Stimulated activated CD4-positive, alpha-beta T cell treated with anti-CD3 and anti-CD28 coated beads, Interleukin-15, amount 100 ng/mL, for 1 hour (primary cell): ENCODE measurements at regions not wholly inside any gene's neighbourhood (a gene's known extent, or its start where the extent isn't known, plus 50 kb on each side); places are given as distances from the start of the nearest gene placed in this dataset.

Experiments used
- DNase-seq, 2 donors: peaks; one replicate each; pipeline ENCODE4 v3.0.0-alpha.2; 2020; ENCODE audit warnings: low read depth in 1 of 2, low spot score in 1 of 2

GRCh38 chr20:41678799-41679198 is 60.6 kb upstream of the CHD6 start:
- DNase-seq, result no peak

DNA sequence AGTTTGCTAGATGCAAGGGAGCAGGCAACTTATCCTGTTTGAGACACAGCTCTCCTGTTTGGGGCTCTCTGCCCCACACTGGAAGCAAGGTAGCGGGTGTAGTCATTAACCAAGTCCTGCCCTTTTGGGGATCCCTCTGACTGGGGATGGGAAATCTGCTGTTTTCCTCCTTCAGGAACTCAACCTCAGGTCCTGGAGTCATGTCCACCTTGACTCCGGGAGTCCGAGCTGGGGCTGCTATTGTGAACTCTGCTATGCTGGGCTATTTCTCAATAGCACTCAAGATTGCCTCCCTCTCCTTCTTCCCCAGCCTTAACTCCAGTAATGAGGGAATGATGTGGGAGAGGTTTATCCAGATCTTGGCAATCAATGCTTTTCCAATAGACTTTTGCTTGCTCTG is 54.1 kb upstream of the CHD6 start:
- DNase-seq, result no peak

GRCh38 chr20:41671143-41671542 is 53.0 kb upstream of the CHD6 start:
- DNase-seq, result no peak

GRCh38 chr20:41670631-41671030 is 52.5 kb upstream of the CHD6 start:
- DNase-seq, result no peak

DNA sequence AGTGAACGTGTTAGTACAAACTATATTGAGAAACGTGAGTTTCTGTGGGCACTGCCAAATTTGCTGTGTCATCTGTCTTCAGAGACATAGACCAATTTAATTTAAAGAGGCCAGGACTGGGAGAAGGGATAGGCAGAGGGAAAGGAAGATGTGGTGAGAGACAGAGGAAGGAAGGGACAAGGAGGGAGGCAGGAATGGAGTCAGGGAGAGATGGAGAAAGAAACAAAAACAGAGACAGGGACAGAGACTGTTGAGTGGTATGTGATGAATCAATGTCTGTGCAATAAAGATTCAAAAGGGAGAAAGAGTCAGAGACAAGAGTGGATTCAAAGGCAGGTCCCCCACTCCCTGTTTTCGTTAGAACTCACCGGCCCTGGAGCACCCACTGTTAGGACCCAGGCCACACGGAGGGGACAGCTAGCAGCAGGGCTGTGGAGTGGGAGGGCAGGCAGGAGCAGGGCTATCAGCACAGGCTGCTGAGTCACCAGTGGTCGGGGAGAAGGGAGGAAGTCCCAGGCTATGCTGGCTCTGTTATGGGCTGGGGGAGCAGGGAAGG is 51.6 kb upstream of the CHD6 start:
- DNase-seq, result no peak

DNA sequence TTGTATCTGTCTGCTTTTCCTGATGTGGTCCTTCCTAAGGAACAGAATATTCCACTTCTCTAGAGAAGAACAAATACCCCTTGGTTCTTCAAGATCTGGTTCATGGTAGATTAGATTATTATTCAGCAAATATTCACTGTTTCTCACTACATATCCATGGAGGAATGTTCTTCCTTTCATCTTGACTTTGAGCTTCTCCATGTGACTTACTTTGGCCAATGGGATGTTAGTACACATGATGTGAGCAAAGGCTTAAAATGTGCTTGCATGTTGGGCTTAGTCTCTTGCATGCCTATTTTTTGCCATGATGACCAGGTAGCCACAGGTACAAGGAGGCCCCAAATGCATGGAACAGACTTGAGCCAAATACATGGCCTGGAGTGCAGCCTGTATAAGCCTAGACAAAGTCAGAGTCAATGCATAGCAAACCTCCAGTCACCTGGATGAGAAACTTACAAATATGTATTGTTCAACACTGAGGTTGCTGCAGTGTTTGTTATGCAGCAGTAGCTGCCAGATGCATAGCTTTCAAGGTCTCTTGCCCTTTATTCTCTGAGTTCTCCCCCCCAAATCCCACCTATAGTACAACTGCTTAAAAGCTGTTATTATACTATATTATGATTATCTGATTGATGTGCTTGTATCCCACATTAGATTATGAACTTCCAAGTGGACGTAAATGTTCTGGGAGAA is 50.0 kb upstream of the CHD6 start:
- no peak for DNase-seq
